AG09319 (cell line): ENCODE measurements at regions not wholly inside any gene's neighbourhood (a gene's known extent, or its start where the extent isn't known, plus 50 kb on each side); places are given as distances from the start of the nearest gene placed in this dataset.
"Not testable (repeated sequence)": the region's sequence is repeated elsewhere in the genome, so short reads cannot be mapped to it uniquely, and the experiment has no call there.

Experiments
- DNase-seq: peaks from one replicate; pipeline ENCODE4 v3.0.0-alpha.2; 2010; ENCODE audit warnings: low read depth; ENCODE audit errors: extremely low read depth
- TF ChIP-seq, protein P1 (sequence below): IDR thresholded peaks from 2 replicates; pipeline ENCODE4 v1.5.1; 2011; ENCODE audit warnings: low read depth, mild to moderate bottlenecking, inconsistent platforms, low read length, moderate library complexity

- TF ChIP-seq, protein P1, sequence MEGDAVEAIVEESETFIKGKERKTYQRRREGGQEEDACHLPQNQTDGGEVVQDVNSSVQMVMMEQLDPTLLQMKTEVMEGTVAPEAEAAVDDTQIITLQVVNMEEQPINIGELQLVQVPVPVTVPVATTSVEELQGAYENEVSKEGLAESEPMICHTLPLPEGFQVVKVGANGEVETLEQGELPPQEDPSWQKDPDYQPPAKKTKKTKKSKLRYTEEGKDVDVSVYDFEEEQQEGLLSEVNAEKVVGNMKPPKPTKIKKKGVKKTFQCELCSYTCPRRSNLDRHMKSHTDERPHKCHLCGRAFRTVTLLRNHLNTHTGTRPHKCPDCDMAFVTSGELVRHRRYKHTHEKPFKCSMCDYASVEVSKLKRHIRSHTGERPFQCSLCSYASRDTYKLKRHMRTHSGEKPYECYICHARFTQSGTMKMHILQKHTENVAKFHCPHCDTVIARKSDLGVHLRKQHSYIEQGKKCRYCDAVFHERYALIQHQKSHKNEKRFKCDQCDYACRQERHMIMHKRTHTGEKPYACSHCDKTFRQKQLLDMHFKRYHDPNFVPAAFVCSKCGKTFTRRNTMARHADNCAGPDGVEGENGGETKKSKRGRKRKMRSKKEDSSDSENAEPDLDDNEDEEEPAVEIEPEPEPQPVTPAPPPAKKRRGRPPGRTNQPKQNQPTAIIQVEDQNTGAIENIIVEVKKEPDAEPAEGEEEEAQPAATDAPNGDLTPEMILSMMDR, result no peak
- no peak for DNase-seq
Measured at GRCh38 chr2:107712857-107713256, 113.8 kb upstream of the RGPD4 start.

GRCh38 chr2:107717661-107718060 lies 109.0 kb upstream of the RGPD4 start:
- TF ChIP-seq, protein P1, result no peak
- no peak for DNase-seq

DNA sequence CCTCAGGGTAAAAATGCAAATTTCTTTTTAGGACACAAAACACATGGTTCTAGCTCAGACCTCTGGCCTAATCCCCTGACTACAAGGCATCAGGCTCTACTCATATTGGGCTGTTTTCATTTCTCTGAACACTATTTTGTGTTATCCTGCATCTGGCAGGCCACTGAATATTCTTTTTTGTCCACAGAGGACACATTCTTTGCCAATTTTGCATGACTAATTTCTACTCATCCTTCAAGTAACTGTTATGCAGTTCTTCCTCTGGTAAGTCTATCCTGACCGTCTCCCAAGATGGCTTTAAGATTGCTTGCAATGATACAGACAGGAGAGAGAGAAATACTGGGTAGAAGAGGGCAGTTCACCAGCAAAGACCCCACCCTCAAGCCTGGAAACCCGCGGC lies 107.6 kb upstream of the RGPD4 start:
- DNase-seq, result no peak
- TF ChIP-seq, protein P1, result no peak

GRCh38 chr2:107719836-107720235 lies 106.9 kb upstream of the RGPD4 start:
- DNase-seq, result no peak
- TF ChIP-seq, protein P1, result no peak

DNA sequence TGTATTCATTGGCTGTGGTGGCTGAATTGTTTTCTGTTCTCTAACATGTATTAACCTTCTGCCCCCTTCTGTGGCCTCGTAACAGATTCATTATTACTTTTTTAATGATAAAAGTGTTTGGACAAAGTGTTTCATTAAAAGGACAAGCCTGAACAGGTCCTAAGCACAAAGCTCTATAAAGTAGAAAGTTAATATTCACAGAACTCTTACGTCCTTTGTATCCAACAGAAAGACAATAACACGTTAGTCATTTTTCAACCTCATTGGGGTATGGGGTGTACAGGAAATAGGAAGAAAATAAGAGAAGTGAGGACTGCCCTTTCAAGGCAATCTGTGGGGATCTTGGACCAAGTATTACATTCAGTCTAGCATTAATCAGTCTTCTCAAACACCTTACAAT lies 105.5 kb upstream of the RGPD4 start:
- TF ChIP-seq, protein P1, result no peak
- DNase-seq, result no peak

- TF ChIP-seq, protein P1, result no peak
- no peak for DNase-seq
Measured at GRCh38 chr2:107721586-107721985, 105.1 kb upstream of the RGPD4 start.

DNA sequence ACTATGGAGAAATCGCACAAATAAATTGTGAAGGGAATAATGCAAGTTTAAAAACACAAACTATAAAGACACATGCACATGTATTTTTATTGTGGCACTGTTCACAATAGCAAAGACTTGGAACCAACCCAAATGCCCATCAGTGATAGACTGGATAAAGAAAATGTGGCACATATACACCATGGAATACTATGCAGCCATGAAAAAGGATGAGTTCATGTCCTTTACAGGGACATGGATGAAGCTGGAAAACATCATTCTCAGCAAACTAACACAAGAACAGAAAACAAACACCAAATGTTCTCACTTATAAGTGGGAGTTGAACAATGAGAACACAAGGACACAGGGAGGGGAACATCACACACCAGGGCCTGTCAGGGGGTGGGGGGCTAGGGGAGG lies 100.9 kb upstream of the RGPD4 start:
- DNase-seq, result not testable (repeated sequence)

GRCh38 chr2:107727318-107727717 lies 99.4 kb upstream of the RGPD4 start:
- DNase-seq, result no peak
- TF ChIP-seq, protein P1, result no peak
